Large intestine (tissue), 3 donors: ENCODE measurements at regions not wholly inside any gene's neighbourhood (a gene's known extent, or its start where the extent isn't known, plus 50 kb on each side); places are given as distances from the start of the nearest gene placed in this dataset.
"Not testable (repeated sequence)": the region's sequence is repeated elsewhere in the genome, so short reads cannot be mapped to it uniquely, and the experiment has no call there.

ENCODE experiments used
- DNase-seq, 2 donors: peaks; one replicate each; pipeline versions ENCODE4 v3.0.0 to v3.0.0-alpha.2; 2013
- H3K27ac ChIP-seq: one replicate; pipeline ENCODE4 v1.5.1; 2013; ENCODE audit warnings: low read length
- H3K27me3 ChIP-seq: 2 replicates; pipeline ENCODE4 v1.6.1; 2013; ENCODE audit warnings: low read length; ENCODE audit not compliant: control insufficient read depth, insufficient read depth
- H3K36me3 ChIP-seq: 2 replicates; pipeline ENCODE4 v1.6.1; 2013; ENCODE audit warnings: low read length; ENCODE audit not compliant: control insufficient read depth, insufficient read depth
- H3K4me1 ChIP-seq: one replicate; pipeline ENCODE4 v1.6.1; 2013; ENCODE audit warnings: low read length; ENCODE audit not compliant: control insufficient read depth, insufficient read depth
- H3K4me3 ChIP-seq: one replicate; pipeline ENCODE4 v1.5.1; 2013; ENCODE audit warnings: low read length
- H3K9me3 ChIP-seq: one replicate; pipeline ENCODE4 v1.6.1; 2013; ENCODE audit warnings: mild to moderate bottlenecking, low read depth, low read length, moderate library complexity; ENCODE audit not compliant: control insufficient read depth
- WGBS: methylation state at CpG from one replicate; pipeline ENCODE4 v1.1.5; 2013; ENCODE audit warnings: low lambda C conversion rate; ENCODE audit not compliant: insufficient coverage; 5-methylcytosine and 5-hydroxymethylcytosine counted together

DNA sequence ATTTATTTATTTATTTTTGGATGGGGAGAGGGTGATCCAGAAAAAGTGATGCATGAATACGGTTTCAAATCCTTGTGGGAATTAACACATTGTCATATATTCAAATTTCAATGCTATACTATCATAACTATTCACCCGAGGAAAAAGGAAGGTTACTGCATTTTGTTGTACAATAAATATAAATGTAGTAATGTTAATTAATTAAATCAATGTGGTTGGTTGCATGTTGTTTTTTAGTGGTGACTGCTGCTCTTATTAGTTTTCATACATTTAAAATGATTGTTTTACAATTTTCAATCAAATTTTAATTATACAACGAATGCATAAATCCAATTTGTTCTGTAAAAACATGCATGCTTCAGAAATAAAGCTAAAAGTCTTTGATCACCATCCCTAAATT lies 180.5 kb downstream of the ZFP64 start:
- Histone ChIP-seq H3K9me3 (no peaks in the 10 kb centered on the region), H3K36me3 (no peaks in the 10 kb centered on the region), H3K27ac (no peak overlapping the region), H3K4me3 (no peak overlapping the region), H3K27me3 (no peaks in the 10 kb centered on the region), H3K4me1 (no peaks in the 10 kb centered on the region)
- 83% methylated on average over 1 of the region's 3 CpGs for WGBS
- no peak for DNase-seq

DNA sequence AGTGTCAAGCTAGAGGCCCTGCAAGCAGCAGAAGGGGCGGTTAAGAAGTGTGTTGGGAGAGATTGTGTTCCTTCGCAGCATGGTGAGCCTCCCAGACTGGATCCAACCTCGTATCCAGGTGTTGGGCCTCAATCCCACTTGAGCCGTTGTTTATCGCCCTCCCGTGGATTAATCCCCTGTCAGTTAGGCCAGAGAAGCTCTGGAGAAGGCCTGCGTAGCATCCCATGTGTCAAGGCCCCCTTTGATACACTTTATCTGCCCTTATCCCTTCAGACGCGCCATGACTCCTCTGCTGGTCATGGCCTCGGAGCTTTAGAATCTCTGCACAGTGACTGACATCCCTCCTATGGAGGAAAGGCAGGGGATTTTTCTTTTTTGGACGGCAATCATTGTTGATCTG lies 181.0 kb downstream of the ZFP64 start:
- Histone ChIP-seq H3K9me3 (no peaks in the 10 kb centered on the region), H3K27ac (no peak overlapping the region), H3K36me3 (no peaks in the 10 kb centered on the region), H3K4me1 (no peaks in the 10 kb centered on the region), H3K4me3 (no peak overlapping the region), H3K27me3 (no peaks in the 10 kb centered on the region)
- DNase-seq: no peak
- WGBS: 100% methylated on average over 2 of the region's 11 CpGs

DNA sequence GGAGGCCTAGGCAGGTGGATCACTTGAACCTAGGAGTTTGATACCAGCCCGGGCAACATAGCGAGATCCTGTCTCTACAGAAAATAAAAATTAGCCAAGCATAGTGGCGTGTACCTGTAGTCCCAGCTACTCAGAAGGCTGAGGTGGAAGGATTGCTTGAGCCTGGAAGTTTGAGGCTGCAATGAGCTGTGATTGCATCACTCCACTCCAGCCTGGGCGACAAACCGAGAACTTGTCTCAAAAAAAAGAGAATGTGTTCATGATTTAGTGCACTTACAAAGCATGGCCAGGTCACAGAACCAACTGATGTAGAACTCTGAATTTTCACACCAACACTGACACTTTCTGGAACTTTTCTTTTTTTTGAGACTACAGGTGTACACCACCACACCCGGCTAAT lies 182.7 kb downstream of the ZFP64 start:
- WGBS: 80% methylated on average over 1 of the region's 6 CpGs
- no peaks in the 10 kb centered on the region for H3K36me3 ChIP-seq
- H3K27me3 ChIP-seq: no peaks in the 10 kb centered on the region
- DNase-seq: no peak
- no peaks in the 10 kb centered on the region for H3K4me1 ChIP-seq
- H3K9me3 ChIP-seq: no peaks in the 10 kb centered on the region
- no peak overlapping the region for H3K4me3 ChIP-seq
- no peak overlapping the region for H3K27ac ChIP-seq

DNA sequence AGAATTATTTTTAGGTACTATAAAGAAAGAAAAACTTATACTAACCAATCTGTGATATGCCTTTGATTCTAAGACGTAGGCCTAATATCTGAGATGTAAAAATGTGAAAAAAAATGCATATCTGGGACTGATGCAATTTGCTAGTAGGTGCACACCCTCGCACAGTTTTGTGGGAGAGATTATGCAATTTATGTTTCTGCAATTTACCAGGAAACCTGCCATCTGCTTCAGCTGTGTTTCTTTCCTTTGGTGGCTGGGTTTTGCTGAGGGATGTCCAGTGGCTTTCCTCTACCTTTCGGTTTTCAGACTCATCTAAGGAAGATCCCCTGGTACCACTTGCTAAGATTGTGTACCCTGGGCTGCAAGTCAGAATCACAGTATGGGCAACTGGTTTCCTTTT lies 186.9 kb downstream of the ZFP64 start:
- Histone ChIP-seq H3K4me1 (peaks cover 2% of the 10 kb centered on the region), H3K27ac (no peak overlapping the region), H3K27me3 (no peaks in the 10 kb centered on the region), H3K9me3 (no peaks in the 10 kb centered on the region), H3K4me3 (no peak overlapping the region), H3K36me3 (no peaks in the 10 kb centered on the region)
- WGBS: no CpG with 5 or more reads among the region's 3 CpGs
- DNase-seq: no peak

DNA sequence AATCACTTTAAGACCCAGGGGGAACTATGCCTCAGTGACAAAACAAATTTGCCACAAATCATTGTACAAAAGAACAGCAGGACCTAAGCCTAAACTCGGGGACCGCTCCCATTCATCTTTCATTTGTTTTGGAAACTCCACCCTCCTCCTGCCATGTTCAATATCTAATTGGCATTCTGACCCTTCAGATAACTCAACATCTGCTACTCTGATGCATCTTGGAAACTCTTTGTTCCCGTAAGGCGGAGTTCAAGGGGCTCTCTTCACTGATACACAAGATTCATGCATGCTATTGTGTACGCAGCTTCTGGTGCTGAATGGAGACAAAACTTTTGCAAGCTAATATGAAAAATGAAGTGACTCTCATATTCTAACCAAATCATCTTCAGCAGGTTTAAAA lies 187.6 kb downstream of the ZFP64 start:
- DNase-seq: no peak
- Histone ChIP-seq H3K27me3 (no peaks in the 10 kb centered on the region), H3K9me3 (no peaks in the 10 kb centered on the region), H3K4me3 (no peak overlapping the region), H3K4me1 (peaks cover 2% of the 10 kb centered on the region), H3K27ac (no peak overlapping the region), H3K36me3 (no peaks in the 10 kb centered on the region)
- WGBS: 80% methylated on average over 1 of the region's 5 CpGs

DNA sequence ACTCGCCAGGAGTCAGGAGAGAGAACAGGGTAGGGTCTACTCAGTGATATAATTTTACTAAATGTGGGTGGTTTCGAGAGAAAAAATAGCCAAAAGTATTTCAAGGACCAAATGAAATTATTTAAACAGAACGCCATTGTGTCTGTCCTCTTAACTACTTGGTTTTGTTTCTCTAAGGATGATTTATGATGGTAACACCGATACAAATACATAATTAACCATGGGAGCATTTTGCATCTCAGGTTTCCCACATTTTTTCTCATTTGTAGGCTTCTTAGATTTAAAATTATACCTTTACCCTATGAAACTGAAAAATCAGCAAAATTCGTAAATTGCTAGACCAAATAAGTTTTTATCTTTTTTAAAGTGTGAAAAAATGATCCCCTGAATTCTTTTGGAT lies 188.2 kb downstream of the ZFP64 start:
- Histone ChIP-seq H3K9me3 (no peaks in the 10 kb centered on the region), H3K36me3 (no peaks in the 10 kb centered on the region), H3K4me3 (no peak overlapping the region), H3K27me3 (no peaks in the 10 kb centered on the region), H3K4me1 (peaks cover 2% of the 10 kb centered on the region), H3K27ac (no peak overlapping the region)
- no peak for DNase-seq
- WGBS: 30% methylated on average over 3 of the region's 5 CpGs

DNA sequence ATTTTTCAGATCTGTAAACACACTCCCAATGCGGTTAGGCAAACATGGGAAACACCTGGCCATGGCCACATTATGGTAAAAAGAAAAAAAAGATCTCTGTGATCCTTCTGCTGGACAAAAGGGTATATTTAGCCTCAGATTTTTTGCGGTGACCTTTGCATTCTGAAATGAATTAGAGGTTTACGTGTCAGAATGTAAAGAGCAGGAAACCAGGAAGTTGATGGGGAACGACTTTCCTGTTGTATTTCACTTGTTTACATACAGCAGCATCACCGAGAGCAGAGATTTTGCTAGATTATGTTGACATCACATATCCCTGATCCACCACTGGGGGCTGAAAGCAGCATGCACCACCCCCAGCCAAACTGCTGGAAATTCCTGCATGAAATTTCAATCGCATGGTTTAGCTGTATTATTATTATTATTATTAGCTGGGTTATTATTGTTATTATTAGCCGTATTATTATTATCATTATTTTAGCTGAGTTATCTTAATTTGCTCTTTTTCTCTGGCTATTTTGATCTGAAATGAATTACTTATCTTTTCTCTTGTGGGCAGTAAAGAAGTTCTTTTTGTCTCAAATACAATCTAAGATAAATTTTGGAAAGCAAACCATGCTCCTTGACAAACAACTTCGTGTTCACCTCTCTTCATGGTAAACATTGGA lies 189.4 kb downstream of the ZFP64 start:
- H3K27me3 ChIP-seq: no peaks in the 10 kb centered on the region
- no peaks in the 10 kb centered on the region for H3K9me3 ChIP-seq
- 18% methylated on average over 4 of the region's 8 CpGs for WGBS
- no peaks in the 10 kb centered on the region for H3K36me3 ChIP-seq
- DNase-seq: peak in 1 of 2 donors; percentile 37
- peaks cover 2% of the 10 kb centered on the region for H3K4me1 ChIP-seq
- no peak overlapping the region for H3K4me3 ChIP-seq
- no peak overlapping the region for H3K27ac ChIP-seq

DNA sequence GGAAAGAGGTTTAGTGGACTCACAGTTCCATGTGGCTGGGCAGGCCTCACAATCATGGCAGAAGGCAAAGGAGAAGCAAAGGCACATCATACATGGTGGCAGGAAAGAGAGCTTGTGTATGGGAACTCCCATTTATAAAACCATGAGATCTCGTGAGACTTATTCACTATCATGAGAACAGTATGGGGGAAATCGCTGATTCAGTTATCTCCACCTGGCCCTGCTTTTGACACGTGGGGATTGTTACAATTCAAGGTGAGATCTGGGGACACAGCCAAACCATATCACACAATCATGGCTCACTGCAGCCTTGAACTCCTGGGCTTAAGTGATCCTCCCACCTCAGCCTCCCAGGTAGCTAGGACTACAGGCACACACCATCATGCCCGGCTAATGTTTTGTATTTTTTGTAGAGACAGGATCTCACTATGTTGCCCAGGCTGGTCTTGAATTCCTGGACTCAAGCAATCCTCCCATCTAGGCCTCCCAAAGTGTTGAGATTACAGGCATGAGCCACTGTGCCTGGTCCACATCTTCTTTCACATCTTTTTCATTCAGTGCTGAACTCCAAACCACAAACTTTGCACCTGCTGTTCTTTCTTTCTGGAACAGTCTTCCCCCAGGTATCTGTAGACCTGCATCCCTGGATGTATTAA lies 194.2 kb downstream of the ZFP64 start:
- H3K27ac ChIP-seq, H3K4me3 ChIP-seq, H3K27me3 ChIP-seq, H3K36me3 ChIP-seq, DNase-seq, H3K4me1 ChIP-seq, H3K9me3 ChIP-seq: not testable (repeated sequence)
- WGBS: no CpG with 5 or more reads among the region's 4 CpGs

DNA sequence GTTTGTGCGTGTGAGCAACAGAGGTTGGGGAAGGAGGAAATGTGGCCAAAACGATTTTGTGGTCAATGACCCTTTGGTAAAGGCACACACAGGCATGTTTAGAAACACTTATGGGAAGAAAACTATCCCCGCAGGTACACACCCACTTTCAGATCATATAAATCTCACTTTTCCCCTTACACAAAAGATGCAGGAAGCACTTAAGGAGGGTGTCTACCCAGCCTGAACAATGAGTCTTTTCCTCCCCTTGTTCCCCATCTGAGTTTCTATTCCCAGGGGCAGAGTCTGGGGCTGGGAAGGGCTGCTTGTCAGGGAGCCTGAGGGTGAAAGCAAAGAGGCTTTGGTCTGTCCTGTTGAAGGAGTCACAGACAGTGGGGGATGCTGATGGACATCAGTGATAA lies 193.2 kb upstream of the SALL4 start:
- Histone ChIP-seq H3K4me1 (no peaks in the 10 kb centered on the region), H3K27me3 (no peaks in the 10 kb centered on the region), H3K4me3 (no peak overlapping the region), H3K36me3 (no peaks in the 10 kb centered on the region), H3K27ac (no peak overlapping the region), H3K9me3 (no peaks in the 10 kb centered on the region)
- WGBS: 80% methylated on average over 1 of the region's 3 CpGs
- peak in 1 of 2 donors; percentile 6 for DNase-seq

DNA sequence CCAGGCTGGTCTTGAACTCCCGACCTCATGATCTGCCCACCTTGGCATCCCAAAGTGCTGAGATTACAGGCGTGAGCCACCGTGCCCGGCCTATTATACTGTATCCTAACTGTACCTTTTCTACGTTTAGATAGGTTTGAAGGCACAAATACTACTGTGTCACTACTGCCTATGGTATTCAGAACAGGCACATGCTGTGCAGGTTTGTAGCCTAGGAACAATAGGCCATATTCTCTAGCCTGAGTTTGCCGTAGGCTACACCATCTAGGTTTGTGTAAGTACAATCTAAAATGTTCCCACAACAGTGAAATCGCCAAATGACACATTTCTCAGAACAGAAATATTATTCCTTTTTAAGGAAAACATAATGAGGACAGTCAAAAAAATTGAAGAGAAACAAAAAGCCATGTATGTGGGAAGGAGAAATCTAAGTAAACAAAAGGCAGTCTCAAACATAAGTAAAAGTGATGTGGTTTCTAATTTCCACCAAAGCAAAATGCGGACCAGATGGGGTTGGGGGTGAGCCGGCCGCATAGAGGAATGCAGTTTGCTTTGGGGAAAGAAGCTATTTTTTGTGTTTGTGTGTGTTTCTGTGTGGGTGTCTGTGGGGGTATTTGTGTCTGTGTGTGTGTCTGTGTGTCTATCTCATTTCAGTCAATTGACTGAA lies 192.6 kb upstream of the SALL4 start:
- no peaks in the 10 kb centered on the region for H3K36me3 ChIP-seq
- DNase-seq: no peak
- no peaks in the 10 kb centered on the region for H3K4me1 ChIP-seq
- H3K27ac ChIP-seq: no peak overlapping the region
- H3K4me3 ChIP-seq: no peak overlapping the region
- no CpG with 5 or more reads among the region's 10 CpGs for WGBS
- H3K27me3 ChIP-seq: no peaks in the 10 kb centered on the region
- H3K9me3 ChIP-seq: no peaks in the 10 kb centered on the region

DNA sequence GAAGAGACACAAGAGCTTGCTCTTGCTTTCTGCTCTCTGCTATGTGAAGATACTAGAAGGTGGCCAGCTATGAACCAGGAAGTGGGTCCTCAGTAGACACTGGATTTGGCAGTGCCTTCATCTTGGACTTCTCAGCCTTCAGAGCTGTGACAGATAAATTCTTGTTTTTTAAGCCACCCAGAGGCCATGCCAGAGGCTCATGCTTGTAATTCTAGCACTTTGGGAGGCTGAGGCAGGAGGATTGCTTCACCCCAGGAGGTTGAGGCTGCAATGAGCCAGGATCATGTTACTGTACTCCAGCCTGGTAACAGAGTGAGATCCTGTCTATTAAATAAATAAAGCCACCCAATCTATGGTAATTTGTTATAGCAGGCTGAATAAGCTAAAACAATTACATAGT lies 185.5 kb upstream of the SALL4 start:
- no peak overlapping the region for H3K4me3 ChIP-seq
- H3K27ac ChIP-seq: no peak overlapping the region
- no peaks in the 10 kb centered on the region for H3K36me3 ChIP-seq
- H3K9me3 ChIP-seq: no peaks in the 10 kb centered on the region
- no peaks in the 10 kb centered on the region for H3K27me3 ChIP-seq
- H3K4me1 ChIP-seq: no peaks in the 10 kb centered on the region
- no peak for DNase-seq
